ENCODE measurements at regions not wholly inside any gene's neighbourhood (a gene's known extent, or its start where the extent isn't known, plus 50 kb on each side); places are given as distances from the start of the nearest gene placed in this dataset.
A peak's percentile ranks its signal among the peaks of the same experiment; 100 is the strongest.
"Not testable (repeated sequence)": the region's sequence is repeated elsewhere in the genome, so short reads cannot be mapped to it uniquely, and the experiment has no call there.

GRCh38 chr5:62779010-62779422, 200.4 kb downstream of the LRRC70 start:
- H3K36me3 ChIP-seq (ENCODE audit: insufficient read depth, low read length), result no peaks in the 10 kb centered on the region
- no peaks in the 10 kb centered on the region for H3K9me3 ChIP-seq (ENCODE audit: low read length)
- H3K4me3 ChIP-seq (ENCODE audit: low read depth, low read length, poor library complexity, severe bottlenecking), result no peak overlapping the region
- H2AFZ ChIP-seq (ENCODE audit: low read length), result no peak overlapping the region
- H3K4me2 ChIP-seq (ENCODE audit: low read length), result no peak overlapping the region
- no peaks in the 10 kb centered on the region for H3K79me2 ChIP-seq (ENCODE audit: insufficient read depth, low read length)
- TF ChIP-seq CTCF (IDR thresholded peaks at IDR 0.05; ENCODE audit: low read length), result peak; percentile 85
- no peak for TF ChIP-seq EZH2 (IDR thresholded peaks at IDR 0.05; ENCODE audit: borderline replicate concordance, low read length)
- H3K27me3 ChIP-seq (ENCODE audit: insufficient read depth, low read length), result no peaks in the 10 kb centered on the region
- H4K20me1 ChIP-seq (ENCODE audit: insufficient read depth, low read length), result no peaks in the 10 kb centered on the region
- H3F3A ChIP-seq (ENCODE audit: insufficient read depth, low read length), result no peaks in the 10 kb centered on the region
- H3K9ac ChIP-seq (ENCODE audit: low read length), result no peak overlapping the region
- H3K9me2 ChIP-seq (ENCODE audit: low read depth, low read length), result no peaks in the 10 kb centered on the region
- peaks cover 7% of the 10 kb centered on the region for H3K4me1 ChIP-seq (ENCODE audit: insufficient read depth, low read length, severe bottlenecking)
- H3K27ac ChIP-seq (ENCODE audit: low read depth, low read length, poor library complexity, severe bottlenecking), result no peak overlapping the region

GRCh38 chr5:62778316-62779009, 199.8 kb downstream of the LRRC70 start:
- no peaks in the 10 kb centered on the region for H4K20me1 ChIP-seq (ENCODE audit: insufficient read depth, low read length)
- no peak overlapping the region for H3K4me2 ChIP-seq (ENCODE audit: low read length)
- H3K9me3 ChIP-seq (ENCODE audit: low read length), result no peaks in the 10 kb centered on the region
- no peaks in the 10 kb centered on the region for H3F3A ChIP-seq (ENCODE audit: insufficient read depth, low read length)
- TF ChIP-seq CTCF (IDR thresholded peaks at IDR 0.05; ENCODE audit: low read length) (no peak), EZH2 (IDR thresholded peaks at IDR 0.05; ENCODE audit: borderline replicate concordance, low read length) (no peak)
- H3K4me3 ChIP-seq (ENCODE audit: low read depth, low read length, poor library complexity, severe bottlenecking), result no peak overlapping the region
- no peak overlapping the region for H2AFZ ChIP-seq (ENCODE audit: low read length)
- H3K4me1 ChIP-seq (ENCODE audit: insufficient read depth, low read length, severe bottlenecking), result peaks cover 7% of the 10 kb centered on the region
- no peak overlapping the region for H3K27ac ChIP-seq (ENCODE audit: low read depth, low read length, poor library complexity, severe bottlenecking)
- no peaks in the 10 kb centered on the region for H3K27me3 ChIP-seq (ENCODE audit: insufficient read depth, low read length)
- no peaks in the 10 kb centered on the region for H3K36me3 ChIP-seq (ENCODE audit: insufficient read depth, low read length)
- H3K79me2 ChIP-seq (ENCODE audit: insufficient read depth, low read length), result no peaks in the 10 kb centered on the region
- H3K9me2 ChIP-seq (ENCODE audit: low read depth, low read length), result no peaks in the 10 kb centered on the region
- no peak overlapping the region; the same call in 1 of the 2 replicates for H3K9ac ChIP-seq (ENCODE audit: low read length)

- not testable (repeated sequence) for H3F3A ChIP-seq (ENCODE audit: insufficient read depth, low read length); H3K9me2 ChIP-seq (ENCODE audit: low read depth, low read length); H3K79me2 ChIP-seq (ENCODE audit: insufficient read depth, low read length); H3K27me3 ChIP-seq (ENCODE audit: insufficient read depth, low read length); H3K4me3 ChIP-seq (ENCODE audit: low read depth, low read length, poor library complexity, severe bottlenecking); H3K27ac ChIP-seq (ENCODE audit: low read depth, low read length, poor library complexity, severe bottlenecking); H4K20me1 ChIP-seq (ENCODE audit: insufficient read depth, low read length); H2AFZ ChIP-seq (ENCODE audit: low read length); H3K4me2 ChIP-seq (ENCODE audit: low read length); H3K9ac ChIP-seq (ENCODE audit: low read length); H3K9me3 ChIP-seq (ENCODE audit: low read length); H3K4me1 ChIP-seq (ENCODE audit: insufficient read depth, low read length, severe bottlenecking); H3K36me3 ChIP-seq (ENCODE audit: insufficient read depth, low read length)
Observed at GRCh38 chr5:62777081-62777480, 198.5 kb downstream of the LRRC70 start.

GRCh38 chr5:62776592-62776991, 198.0 kb downstream of the LRRC70 start:
- not testable (repeated sequence) for H4K20me1 ChIP-seq (ENCODE audit: insufficient read depth, low read length); H3K9me3 ChIP-seq (ENCODE audit: low read length); H3K4me2 ChIP-seq (ENCODE audit: low read length); H3K27me3 ChIP-seq (ENCODE audit: insufficient read depth, low read length); H3F3A ChIP-seq (ENCODE audit: insufficient read depth, low read length); H2AFZ ChIP-seq (ENCODE audit: low read length); H3K9ac ChIP-seq (ENCODE audit: low read length); H3K27ac ChIP-seq (ENCODE audit: low read depth, low read length, poor library complexity, severe bottlenecking); H3K79me2 ChIP-seq (ENCODE audit: insufficient read depth, low read length); H3K4me3 ChIP-seq (ENCODE audit: low read depth, low read length, poor library complexity, severe bottlenecking); H3K36me3 ChIP-seq (ENCODE audit: insufficient read depth, low read length); H3K4me1 ChIP-seq (ENCODE audit: insufficient read depth, low read length, severe bottlenecking); H3K9me2 ChIP-seq (ENCODE audit: low read depth, low read length)

All from OCI-LY1 (cell line).